Uterus (tissue), 3 donors: ENCODE measurements at regions not wholly inside any gene's neighbourhood (a gene's known extent, or its start where the extent isn't known, plus 50 kb on each side); places are given as distances from the start of the nearest gene placed in this dataset.

Experiments
- DNase-seq, 2 donors: peaks; one replicate each; pipeline ENCODE4 v3.0.0-alpha.2; 2019 to 2020
- H3K27ac ChIP-seq, 2 donors: fragments of 200-600 bp; sonication (generic); 1 replicate in 1 of 2; 2 replicates in 1 of 2; pipeline ENCODE4 v1.5.1; 2016 to 2018
- H3K27me3 ChIP-seq, 2 donors: fragments of 200-600 bp; sonication (generic); one replicate each; pipeline ENCODE4 v1.5.1; 2018 to 2019; ENCODE audit warnings: control low read depth in 1 of 2
- H3K36me3 ChIP-seq, 2 donors: fragments of 200-600 bp; sonication (generic); one replicate each; pipeline ENCODE4 v1.5.1; 2019; ENCODE audit warnings: control low read depth in 1 of 2
- H3K4me1 ChIP-seq, 2 donors: fragments of 200-600 bp; sonication (generic); one replicate each; pipeline ENCODE4 v1.5.1; 2018 to 2019; ENCODE audit warnings: control low read depth in 1 of 2
- H3K4me3 ChIP-seq, 2 donors: fragments of 200-600 bp; sonication (generic); 1 replicate in 1 of 2; 2 replicates in 1 of 2; pipeline ENCODE4 v1.5.1; 2018 to 2019; ENCODE audit warnings: mild to moderate bottlenecking in 1 of 2
- H3K9me3 ChIP-seq, 2 donors: fragments of 200-600 bp; sonication (generic); one replicate each; pipeline ENCODE4 v1.5.1; 2019; ENCODE audit warnings: control low read depth in 1 of 2
- CTCF ChIP-seq, 4 experiments: fragments of 200-600 bp in 2 of 4; fragments of 450-650 bp in 2 of 4; sonication (generic) in 2 of 4; IDR thresholded peaks; one replicate each; pipeline ENCODE4 v1.5.1; 2016 to 2019; ENCODE audit warnings: antibody characterized with exemption in 4 of 4, mild to moderate bottlenecking in 2 of 4, moderate library complexity in 1 of 4
- POLR2A ChIP-seq, 2 donors: fragments of 450-650 bp; IDR thresholded peaks; one replicate each; pipeline ENCODE4 v1.6.1; 2016; ENCODE audit warnings: antibody characterized with exemption in 2 of 2, mild to moderate bottlenecking in 1 of 2, moderate library complexity in 1 of 2
- intact Hi-C: fragments of 100-400 bp; cut with DNase I; formaldehyde crosslinking; loops from one replicate; pipeline ENCODE4 v1.15.1; 2023; ENCODE audit warnings: low total_unique reads
- donor health status: DM: yes; HTN: yes; CAD: no.

GRCh38 chr5:10844016-10844415 lies 83.0 kb upstream of the DAP start:
- Histone ChIP-seq H3K9me3 (no peaks in the 10 kb centered on the region), H3K4me3 (no peak overlapping the region), H3K27ac (no peak overlapping the region), H3K27me3 (no peaks in the 10 kb centered on the region), H3K4me1 (no peaks in the 10 kb centered on the region), H3K36me3 (no peaks in the 10 kb centered on the region)
- intact Hi-C loops, result no loop called here
- TF ChIP-seq CTCF (IDR thresholded peaks at IDR 0.05), result no peak
- no peak for DNase-seq

- H3K27ac ChIP-seq, result no peak overlapping the region
- H3K9me3 ChIP-seq, result no peaks in the 10 kb centered on the region
- no peak overlapping the region for H3K4me3 ChIP-seq
- H3K4me1 ChIP-seq, result no peaks in the 10 kb centered on the region
- H3K36me3 ChIP-seq, result no peaks in the 10 kb centered on the region
- TF ChIP-seq CTCF (IDR thresholded peaks at IDR 0.05) (no peak), POLR2A (IDR thresholded peaks at IDR 0.05) (no peak)
- DNase-seq, result no peak
- H3K27me3 ChIP-seq, result no peaks in the 10 kb centered on the region
- intact Hi-C loops, result no loop called here
Measured at GRCh38 chr5:10842823-10843222, 81.8 kb upstream of the DAP start.

GRCh38 chr5:10839916-10840599 lies 79.0 kb upstream of the DAP start:
- TF ChIP-seq POLR2A (IDR thresholded peaks at IDR 0.05), result no peak
- no peak for TF ChIP-seq CTCF (IDR thresholded peaks at IDR 0.05)
- H3K27ac ChIP-seq, result no peak overlapping the region
- intact Hi-C loops, result no loop called here

GRCh38 chr5:10839118-10839517 lies 78.1 kb upstream of the DAP start:
- no peak for TF ChIP-seq POLR2A (IDR thresholded peaks at IDR 0.05)
- no peak for TF ChIP-seq CTCF (IDR thresholded peaks at IDR 0.05)
- DNase-seq, result no peak
- H3K27ac ChIP-seq, result no peak overlapping the region
- H3K4me3 ChIP-seq, result no peak overlapping the region
- H3K27me3 ChIP-seq, result no peaks in the 10 kb centered on the region
- H3K9me3 ChIP-seq, result no peaks in the 10 kb centered on the region
- H3K36me3 ChIP-seq, result no peaks in the 10 kb centered on the region
- no peaks in the 10 kb centered on the region for H3K4me1 ChIP-seq
- intact Hi-C loops, result no loop called here

More at GRCh38 chr5:10839916-10840599, 79.0 kb upstream of the DAP start:
- DNase-seq, result no peak
- Histone ChIP-seq H3K4me3 (no peak overlapping the region), H3K36me3 (no peaks in the 10 kb centered on the region), H3K9me3 (no peaks in the 10 kb centered on the region), H3K4me1 (no peaks in the 10 kb centered on the region), H3K27me3 (no peaks in the 10 kb centered on the region)

- Histone ChIP-seq H3K27me3 (no peaks in the 10 kb centered on the region), H3K4me3 (no peak overlapping the region), H3K4me1 (no peaks in the 10 kb centered on the region), H3K36me3 (no peaks in the 10 kb centered on the region), H3K9me3 (no peaks in the 10 kb centered on the region), H3K27ac (no peak overlapping the region)
- TF ChIP-seq POLR2A (IDR thresholded peaks at IDR 0.05) (no peak), CTCF (IDR thresholded peaks at IDR 0.05) (no peak)
- intact Hi-C loops, result no loop called here
- DNase-seq, result no peak
Measured at GRCh38 chr5:10838038-10838437, 77.0 kb upstream of the DAP start.
